ENCODE measurements at regions not wholly inside any gene's neighbourhood (a gene's known extent, or its start where the extent isn't known, plus 50 kb on each side); places are given as distances from the start of the nearest gene placed in this dataset.

GRCh38 chr13:38563739-38564138 is 123.1 kb upstream of the FREM2 start:
- TF ChIP-seq, protein P1, sequence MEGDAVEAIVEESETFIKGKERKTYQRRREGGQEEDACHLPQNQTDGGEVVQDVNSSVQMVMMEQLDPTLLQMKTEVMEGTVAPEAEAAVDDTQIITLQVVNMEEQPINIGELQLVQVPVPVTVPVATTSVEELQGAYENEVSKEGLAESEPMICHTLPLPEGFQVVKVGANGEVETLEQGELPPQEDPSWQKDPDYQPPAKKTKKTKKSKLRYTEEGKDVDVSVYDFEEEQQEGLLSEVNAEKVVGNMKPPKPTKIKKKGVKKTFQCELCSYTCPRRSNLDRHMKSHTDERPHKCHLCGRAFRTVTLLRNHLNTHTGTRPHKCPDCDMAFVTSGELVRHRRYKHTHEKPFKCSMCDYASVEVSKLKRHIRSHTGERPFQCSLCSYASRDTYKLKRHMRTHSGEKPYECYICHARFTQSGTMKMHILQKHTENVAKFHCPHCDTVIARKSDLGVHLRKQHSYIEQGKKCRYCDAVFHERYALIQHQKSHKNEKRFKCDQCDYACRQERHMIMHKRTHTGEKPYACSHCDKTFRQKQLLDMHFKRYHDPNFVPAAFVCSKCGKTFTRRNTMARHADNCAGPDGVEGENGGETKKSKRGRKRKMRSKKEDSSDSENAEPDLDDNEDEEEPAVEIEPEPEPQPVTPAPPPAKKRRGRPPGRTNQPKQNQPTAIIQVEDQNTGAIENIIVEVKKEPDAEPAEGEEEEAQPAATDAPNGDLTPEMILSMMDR (IDR thresholded peaks at IDR 0.05 in 8 of 11, conservative IDR thresholded peaks at IDR 0.05 in 3 of 11), result no peak
- TF ChIP-seq POLR2A (IDR thresholded peaks at IDR 0.05) (no peak), POLR2AphosphoS5 (IDR thresholded peaks at IDR 0.05) (no peak)
